ENCODE measurements at regions not wholly inside any gene's neighbourhood (a gene's known extent, or its start where the extent isn't known, plus 50 kb on each side); places are given as distances from the start of the nearest gene placed in this dataset.
"Not testable (repeated sequence)": the region's sequence is repeated elsewhere in the genome, so short reads cannot be mapped to it uniquely, and the experiment has no call there.

DNA sequence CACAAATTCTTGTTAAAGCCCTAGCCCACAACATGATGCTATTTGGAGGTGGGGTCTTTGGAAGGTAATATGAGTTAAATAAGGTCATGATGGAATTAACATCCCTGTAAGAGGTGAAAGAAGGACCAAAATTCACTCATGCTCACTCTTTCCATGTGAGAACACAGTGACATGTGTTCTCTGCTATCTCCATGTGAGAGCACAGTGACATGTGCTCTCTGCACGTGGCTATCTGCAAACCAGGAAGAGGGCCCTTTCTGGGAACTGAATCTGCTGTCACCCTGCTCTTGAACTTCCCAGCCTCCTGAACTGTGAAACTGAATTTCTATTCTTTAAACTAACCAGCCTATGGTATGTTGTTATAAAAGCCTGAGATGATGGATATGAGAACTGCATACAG is 1159.4 kb upstream of the ADGRB3 start:
- DNase-seq: no peak

DNA sequence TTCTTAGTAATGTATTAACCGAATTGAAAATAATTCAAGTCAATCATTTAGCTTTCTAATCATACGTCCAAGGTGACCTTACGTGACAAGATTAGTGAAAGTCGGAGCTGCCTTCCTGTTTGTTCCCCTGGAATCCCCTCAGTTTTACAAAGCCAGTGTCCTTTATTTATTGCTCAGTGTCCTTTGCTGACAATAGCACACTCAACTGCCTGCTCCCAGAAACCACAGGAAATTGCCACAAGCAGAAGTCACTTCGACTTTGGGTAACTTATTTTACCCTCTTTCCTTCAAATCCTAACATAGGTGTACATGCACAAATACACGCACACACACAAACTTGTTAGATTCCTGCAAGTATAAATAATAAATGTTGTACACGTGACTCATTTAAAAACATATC is 1167.7 kb upstream of the ADGRB3 start:
- no peak for DNase-seq

DNA sequence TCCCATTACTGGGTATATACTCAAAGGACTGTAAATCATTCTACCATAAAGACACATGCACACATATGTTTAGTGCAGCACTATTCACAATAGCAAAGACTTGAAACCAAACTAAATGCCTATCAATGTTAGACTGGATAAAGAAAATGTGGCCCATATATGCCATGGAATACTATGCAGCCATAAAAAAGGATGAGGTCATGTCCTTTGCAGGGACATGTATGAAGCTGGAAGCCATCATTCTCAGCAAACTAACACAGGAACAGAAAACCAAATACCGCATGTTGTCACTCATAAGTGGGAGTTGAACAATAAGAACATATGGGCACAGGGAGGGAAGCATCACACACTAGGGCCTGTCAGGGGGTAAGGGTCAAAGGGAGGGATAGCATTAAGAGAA is 1172.4 kb upstream of the ADGRB3 start:
- not testable (repeated sequence) for DNase-seq

GRCh38 chr6:67459556-67459955 is 1175.5 kb upstream of the ADGRB3 start:
- no peak for DNase-seq

GRCh38 chr6:67458265-67458664 is 1176.8 kb upstream of the ADGRB3 start:
- DNase-seq: no peak

GRCh38 chr6:67451874-67452273 is 1183.2 kb upstream of the ADGRB3 start:
- no peak for DNase-seq

DNA sequence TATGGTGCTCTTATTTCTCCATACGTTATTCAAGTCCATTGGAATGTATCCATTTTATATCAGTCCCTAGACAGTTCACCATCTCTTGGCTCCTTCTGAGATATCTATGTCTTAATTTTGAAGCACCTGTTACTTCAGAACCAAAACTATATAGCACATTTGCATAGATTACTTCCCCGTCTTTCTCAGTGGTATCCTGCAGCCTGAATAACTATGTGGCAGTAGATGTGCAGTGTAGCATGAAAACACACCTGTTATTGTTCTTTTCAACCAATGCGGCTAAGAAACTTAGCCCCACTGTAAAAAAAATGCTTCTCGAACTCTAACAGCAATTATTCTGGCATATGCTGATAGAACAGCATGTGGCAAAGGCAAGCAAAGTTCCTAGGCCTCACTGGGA is 1184.4 kb upstream of the ADGRB3 start:
- DNase-seq: no peak

GRCh38 chr6:67449602-67450001 is 1185.5 kb upstream of the ADGRB3 start:
- DNase-seq: no peak

DNA sequence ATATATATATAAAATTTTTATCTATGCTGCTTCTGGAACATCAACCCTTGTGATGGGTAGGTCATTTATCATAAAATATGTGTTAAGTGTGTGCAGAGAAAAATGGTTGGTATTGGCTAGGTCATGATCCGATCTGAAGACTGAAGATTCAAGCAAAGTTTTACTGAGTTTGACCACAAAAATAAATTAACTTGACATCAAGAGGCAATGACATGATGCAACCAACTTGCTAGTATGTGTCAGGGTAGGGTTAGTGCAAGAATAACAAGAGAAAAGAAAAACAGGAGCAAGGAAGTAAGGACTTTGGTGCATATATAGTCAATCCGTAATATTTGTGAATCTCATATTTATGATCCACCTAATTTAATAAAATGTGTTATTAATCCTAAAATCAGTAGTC is 1202.0 kb upstream of the ADGRB3 start:
- peak; percentile 40 for DNase-seq

DNA sequence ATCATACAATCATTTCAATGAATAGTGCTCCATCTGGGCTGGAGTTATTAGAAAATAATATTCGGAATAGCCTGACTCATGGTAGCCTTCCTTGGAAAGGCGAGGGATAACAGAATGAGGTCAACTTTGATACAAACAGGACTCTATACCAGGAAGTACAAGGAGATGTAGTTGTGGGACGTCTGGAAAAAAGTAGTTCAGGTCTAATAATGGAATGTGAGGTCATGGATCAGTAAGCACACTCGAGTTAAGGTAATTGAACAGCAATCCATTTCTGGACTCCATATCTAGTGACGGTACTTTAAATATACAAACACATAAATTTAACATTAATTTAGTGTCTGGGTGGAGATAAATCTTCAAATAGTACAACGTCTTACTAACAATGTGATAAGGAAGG is 1204.0 kb upstream of the ADGRB3 start:
- DNase-seq: peak; percentile 4

GRCh38 chr6:67426686-67427085 is 1208.4 kb upstream of the ADGRB3 start:
- not testable (repeated sequence) for DNase-seq

- DNase-seq: no peak
These were observed 1223.0 kb upstream of the ADGRB3 start for GRCh38 chr6:67412035-67412434.

DNA sequence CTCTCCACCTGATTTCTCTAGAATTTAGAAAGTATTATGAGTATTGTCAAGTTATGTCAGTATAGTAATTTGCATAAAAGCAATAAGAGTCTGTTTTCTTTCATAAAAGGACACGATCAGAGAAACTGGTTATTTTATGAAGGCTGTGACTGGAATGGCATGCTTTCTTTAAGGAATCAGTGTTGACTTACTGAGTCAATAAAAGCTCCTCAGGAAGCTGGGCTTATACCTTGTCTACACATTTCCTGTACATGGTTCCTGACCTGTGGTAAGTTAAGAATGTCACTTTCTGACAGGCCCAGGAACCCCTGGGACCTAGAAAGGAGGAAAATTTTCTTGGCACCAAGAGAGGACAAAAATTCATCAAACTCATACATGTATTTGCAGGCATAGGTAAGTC is 1224.0 kb upstream of the ADGRB3 start:
- no peak for DNase-seq

DNA sequence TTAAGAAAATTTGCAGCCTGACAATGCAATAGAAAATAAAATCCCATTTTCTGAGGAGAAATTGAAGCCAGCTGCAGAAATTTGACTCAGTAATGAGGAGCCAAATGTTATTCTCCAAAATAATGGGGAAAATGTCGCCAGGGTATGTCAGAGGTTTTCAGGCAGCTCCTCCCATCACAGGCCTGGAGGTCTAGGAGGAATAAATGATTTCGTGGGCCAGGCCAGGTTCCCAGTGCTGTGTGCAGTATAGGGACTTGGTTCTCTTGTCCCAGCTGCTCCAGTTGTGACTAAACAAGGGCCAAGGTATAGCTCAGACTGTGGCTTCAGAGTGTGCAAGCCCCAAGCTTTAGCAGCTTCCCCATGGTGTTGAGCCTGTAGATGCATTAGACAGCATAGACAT is 1240.8 kb upstream of the ADGRB3 start:
- no peak for DNase-seq

DNA sequence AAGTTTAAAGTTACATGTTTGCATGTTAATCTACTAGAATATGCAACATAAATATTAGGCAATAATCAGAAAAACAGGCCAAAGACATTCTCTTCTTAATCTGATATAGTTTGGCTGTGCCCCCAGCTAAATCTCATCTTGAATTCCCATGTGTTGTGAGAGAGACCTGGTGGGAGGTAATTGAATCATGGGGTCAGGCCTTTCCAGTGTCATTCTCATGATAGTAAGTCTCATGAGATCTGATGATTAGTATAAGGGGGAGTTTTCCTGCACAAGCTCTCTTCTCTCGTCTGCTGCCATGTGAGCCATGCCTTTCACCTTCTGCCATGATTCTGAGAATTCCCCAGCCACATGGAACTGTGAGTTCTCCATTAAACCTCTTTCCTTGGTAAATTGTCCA is 1241.7 kb upstream of the ADGRB3 start:
- DNase-seq: no peak

- DNase-seq: no peak
These were observed 1243.1 kb upstream of the ADGRB3 start for GRCh38 chr6:67391955-67392354.

- DNase-seq: no peak
These were observed 1265.4 kb upstream of the ADGRB3 start for GRCh38 chr6:67369679-67370078.

GRCh38 chr6:67362976-67363375 is 1272.1 kb upstream of the ADGRB3 start:
- DNase-seq: no peak

DNA sequence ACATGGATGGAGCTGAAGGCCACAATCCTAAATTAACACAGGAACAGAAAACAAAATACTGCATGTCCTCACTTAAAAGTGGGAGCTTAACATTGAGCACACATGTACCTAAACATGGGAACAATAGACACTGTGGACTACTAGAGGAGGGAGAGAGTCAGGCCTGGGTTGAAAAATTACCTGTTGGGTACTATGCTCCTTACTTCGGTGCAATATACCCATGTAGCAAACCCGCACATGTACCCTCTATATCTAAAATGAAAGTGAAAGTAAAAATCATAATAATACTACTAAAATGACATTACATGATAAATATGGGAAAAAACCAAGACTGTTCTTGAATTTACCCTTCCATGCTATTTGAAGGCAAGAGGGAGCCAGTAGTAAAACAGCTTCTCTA is 1273.8 kb upstream of the ADGRB3 start:
- no peak for DNase-seq

GRCh38 chr6:67358241-67358640 is 1276.8 kb upstream of the ADGRB3 start:
- no peak for DNase-seq

- DNase-seq: no peak
These were observed 1281.2 kb upstream of the ADGRB3 start for GRCh38 chr6:67353861-67354260.

DNA sequence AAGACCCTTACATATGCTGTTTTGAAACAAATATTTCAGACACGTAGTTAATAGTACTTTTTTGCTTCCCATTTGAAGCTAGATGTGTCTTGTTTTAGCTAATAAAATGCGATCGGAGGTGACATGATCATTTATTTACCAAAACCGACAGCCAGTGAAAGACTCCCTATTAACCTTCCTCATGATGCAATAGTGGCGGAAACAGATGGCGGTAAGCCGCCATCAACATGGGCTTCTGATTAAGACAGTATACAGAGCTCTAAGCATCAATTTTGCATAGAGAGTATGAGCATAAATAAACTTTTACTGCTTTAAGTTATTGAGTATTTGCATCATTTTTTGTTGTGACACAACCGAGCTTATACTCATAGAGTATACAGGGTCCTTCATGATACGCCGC is 1282.4 kb upstream of the ADGRB3 start:
- DNase-seq: no peak

GRCh38 chr6:67350729-67351128 is 1284.4 kb upstream of the ADGRB3 start:
- DNase-seq: no peak

DNA sequence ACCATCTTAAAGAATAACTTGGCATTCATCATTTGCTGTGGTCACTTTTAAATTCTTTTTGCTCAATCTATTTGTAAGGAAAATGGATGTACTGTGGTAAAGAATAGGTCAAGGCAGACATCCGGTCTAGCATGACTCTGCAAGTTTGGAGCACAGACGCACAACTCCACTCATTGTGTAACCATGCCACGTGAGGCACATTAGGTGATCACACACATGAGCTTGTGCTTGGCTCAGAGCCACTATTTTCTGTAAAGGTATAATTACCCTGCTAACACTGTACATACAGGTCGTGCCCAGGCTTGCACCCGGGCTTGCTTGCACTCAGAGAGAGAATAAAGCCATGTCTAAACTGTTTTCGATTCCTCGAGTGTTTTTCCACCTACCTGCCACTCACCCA is 1289.1 kb upstream of the ADGRB3 start:
- no peak for DNase-seq

DNA sequence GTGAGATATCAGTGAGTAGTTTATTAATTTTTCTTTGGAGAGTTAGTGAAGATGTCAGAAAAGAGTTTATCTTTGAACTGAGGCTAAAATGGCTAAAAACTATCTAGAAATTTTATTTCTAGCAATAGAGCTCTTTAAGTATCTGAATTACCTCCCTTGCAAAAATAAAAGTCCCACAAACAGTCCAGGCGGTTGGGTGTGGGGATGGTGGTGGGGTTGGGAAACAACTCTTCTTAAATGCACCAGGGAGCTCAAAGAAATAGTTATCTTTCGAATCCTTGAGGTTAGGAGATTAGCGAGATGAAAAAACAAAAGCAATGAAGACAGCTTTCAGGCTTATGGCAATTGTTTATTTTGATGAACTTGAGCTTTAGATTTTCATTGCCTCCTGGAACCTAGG is 1299.1 kb upstream of the ADGRB3 start:
- DNase-seq: no peak

GRCh38 chr6:67331304-67331703 is 1303.8 kb upstream of the ADGRB3 start:
- no peak for DNase-seq

Data from eye (tissue), 1 donor.